Stimulated activated effector memory CD8-positive, alpha-beta T cell treated with anti-CD3 and anti-CD28 coated beads, Interleukin-12 subunit alpha, Interleukin-12 subunit beta, amount 100 ng/mL, for 72 hours (primary cell): ENCODE measurements at regions not wholly inside any gene's neighbourhood (a gene's known extent, or its start where the extent isn't known, plus 50 kb on each side); places are given as distances from the start of the nearest gene placed in this dataset.

ENCODE experiments used
- ATAC-seq: fragments of 150-1000 bp; cut with Tn5 transposase; 2 replicates; pipeline ENCODE4 v1.10.0; 2021
- DNase-seq, 2 donors: peaks; one replicate each; pipeline ENCODE4 v3.0.0; 2021 to 2022; ENCODE audit warnings: low spot score in 2 of 2
- H3K27ac Mint-ChIP-seq: one replicate; pipeline ENCODE4 v1.8.0; 2022; ENCODE audit warnings: mild to moderate bottlenecking, mixed read lengths
- H3K36me3 Mint-ChIP-seq: one replicate; pipeline ENCODE4 v1.8.0; 2022; ENCODE audit warnings: mild to moderate bottlenecking, mixed read lengths
- H3K4me1 Mint-ChIP-seq: one replicate; pipeline ENCODE4 v1.8.0; 2022; ENCODE audit warnings: mixed read lengths
- H3K4me3 Mint-ChIP-seq: one replicate; pipeline ENCODE4 v1.8.0; 2022; ENCODE audit warnings: mild to moderate bottlenecking, mixed read lengths
- H3K9me3 Mint-ChIP-seq: one replicate; pipeline ENCODE4 v1.8.0; 2022; ENCODE audit warnings: mixed read lengths

DNA sequence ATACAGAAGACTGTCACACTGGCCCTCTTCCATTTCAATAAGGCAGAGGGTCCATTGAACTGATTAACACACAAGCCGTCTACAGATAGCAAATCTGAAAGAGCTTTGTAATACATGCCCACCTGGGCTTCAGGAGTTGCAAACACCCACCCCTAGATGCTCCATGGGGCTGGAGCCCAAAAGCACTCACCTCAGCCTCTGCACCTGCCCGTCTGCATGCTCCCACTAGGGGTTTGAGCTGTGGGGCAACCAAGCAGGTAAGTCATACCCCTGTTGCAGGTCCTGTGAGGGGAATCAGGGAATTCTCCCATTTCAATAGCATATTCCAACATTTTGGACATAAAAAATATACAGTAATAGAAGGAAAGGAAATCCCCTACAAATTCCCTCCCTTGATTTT lies 243.0 kb upstream of the KCNIP4 start:
- no peaks in the 10 kb centered on the region for H3K36me3 Mint-ChIP-seq
- DNase-seq = no peak
- H3K9me3 Mint-ChIP-seq = peaks cover 10% of the 10 kb centered on the region
- no peak overlapping the region for H3K27ac Mint-ChIP-seq
- ATAC-seq = no peak
- no peaks in the 10 kb centered on the region for H3K4me1 Mint-ChIP-seq
- H3K4me3 Mint-ChIP-seq = no peak overlapping the region

DNA sequence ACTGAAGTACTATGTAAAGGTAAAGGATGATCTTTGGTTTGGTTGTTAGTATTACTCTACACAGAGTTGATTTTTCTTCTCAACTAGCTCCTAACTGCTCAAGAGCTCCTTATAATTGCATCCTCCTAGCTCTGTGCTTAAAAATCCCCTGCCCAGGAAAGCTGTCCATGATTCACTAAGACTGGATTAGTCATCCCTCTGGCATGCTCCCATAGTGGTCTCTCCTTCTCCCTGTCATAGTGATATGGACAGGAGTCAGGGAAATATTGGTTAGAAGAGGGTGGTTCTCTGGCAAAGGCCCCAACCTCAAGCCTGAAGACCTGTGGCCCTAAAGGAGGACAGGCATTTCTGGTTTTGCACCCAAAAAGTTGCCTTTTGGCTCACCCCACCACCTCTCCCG lies 242.3 kb upstream of the KCNIP4 start:
- H3K4me1 Mint-ChIP-seq = no peaks in the 10 kb centered on the region

DNA sequence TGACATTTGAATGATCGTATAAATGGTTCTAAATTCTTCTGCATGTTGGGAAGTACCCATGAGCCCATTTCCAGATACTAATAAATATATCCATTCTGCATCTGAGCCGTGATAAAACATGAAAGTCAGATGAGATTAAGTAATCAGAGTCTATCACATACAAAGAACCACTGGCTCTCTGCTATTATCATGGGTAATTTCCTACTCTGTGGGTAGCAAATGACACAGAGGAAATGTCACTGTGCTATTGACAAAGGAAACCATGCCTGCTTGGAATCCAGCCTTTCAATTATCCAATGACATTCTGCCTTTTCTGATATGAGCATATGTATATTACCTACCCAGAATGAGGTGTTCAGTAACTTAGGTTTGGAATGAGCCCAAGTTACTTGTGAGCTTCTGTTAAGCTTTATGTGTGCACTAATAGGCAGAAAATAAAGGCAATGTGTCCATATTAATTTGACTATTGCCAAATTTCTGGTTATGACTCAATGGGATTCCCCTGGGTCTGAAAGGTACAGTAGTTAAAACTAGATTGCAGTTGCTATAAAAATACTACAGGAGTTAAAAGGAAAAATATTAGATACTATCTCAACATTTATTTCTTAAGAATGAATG lies 238.7 kb upstream of the KCNIP4 start:
- no peaks in the 10 kb centered on the region for H3K36me3 Mint-ChIP-seq
- DNase-seq = no peak
- H3K27ac Mint-ChIP-seq = no peak overlapping the region
- ATAC-seq = no peak
- no peak overlapping the region for H3K4me3 Mint-ChIP-seq
- H3K4me1 Mint-ChIP-seq = no peaks in the 10 kb centered on the region
- peaks cover 8% of the 10 kb centered on the region for H3K9me3 Mint-ChIP-seq

More for the DNA sequence above, 242.3 kb upstream of the KCNIP4 start:
- Mint-ChIP-seq H3K36me3 (no peaks in the 10 kb centered on the region), H3K27ac (no peak overlapping the region), H3K9me3 (peaks cover 10% of the 10 kb centered on the region), H3K4me3 (no peak overlapping the region)
- no peak for DNase-seq
- ATAC-seq = no peak

DNA sequence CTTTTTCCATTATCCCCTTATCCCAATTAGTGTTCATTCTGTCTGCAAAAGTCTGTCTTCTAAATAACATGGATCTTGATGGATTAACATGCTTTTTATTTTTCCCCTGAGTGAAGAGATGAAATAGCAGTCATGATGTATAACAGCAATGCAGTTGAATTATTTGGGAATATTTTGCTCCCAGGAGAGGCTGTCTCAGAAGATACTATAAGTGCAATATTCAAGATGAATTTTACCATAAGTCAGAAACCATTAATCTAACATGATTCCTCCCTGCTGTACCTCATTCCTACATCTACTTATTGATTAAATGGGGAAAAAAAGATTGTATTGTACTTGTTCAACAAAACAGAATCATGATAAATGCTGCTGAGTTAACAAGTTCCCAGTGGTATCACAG lies 233.2 kb upstream of the KCNIP4 start:
- no peak overlapping the region for H3K4me3 Mint-ChIP-seq
- no peaks in the 10 kb centered on the region for H3K36me3 Mint-ChIP-seq
- H3K4me1 Mint-ChIP-seq = no peaks in the 10 kb centered on the region
- peaks cover 7% of the 10 kb centered on the region for H3K9me3 Mint-ChIP-seq
- DNase-seq (no peak), ATAC-seq (no peak)
- H3K27ac Mint-ChIP-seq = no peak overlapping the region

DNA sequence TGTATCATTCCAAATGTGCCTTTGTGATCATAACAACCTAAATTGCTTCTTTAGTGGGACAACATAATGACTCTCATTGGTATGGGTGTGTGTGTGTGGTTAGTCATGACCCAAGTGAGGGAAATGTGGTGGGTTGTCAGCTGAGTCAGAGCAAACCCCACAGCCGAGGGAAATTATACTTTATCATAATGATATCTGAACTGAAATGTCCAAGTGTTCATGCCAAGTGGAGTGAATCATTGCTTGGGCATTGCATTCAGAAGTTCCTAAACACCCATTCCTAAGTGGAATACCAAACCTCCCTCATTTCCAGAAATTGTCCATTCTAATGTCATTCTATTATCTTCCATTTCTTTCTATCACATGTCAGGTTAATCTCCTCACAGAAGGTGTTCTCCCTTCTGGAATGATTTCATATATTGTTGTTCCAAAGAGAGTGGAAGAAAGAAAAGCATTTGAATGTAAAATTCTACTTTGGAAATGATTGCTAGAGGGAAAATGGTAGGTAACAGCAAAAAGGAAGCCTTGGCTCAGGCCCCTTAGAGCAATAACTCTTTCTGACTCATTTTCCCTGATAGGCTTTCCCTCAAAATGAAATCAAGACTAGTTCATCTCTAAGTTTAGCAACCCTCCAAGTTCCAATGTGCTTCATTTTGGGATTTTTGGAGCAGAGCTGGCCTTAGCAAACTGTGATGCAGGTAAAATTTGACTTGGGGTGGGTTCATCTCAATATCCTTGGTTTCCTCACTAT lies 230.7 kb upstream of the KCNIP4 start:
- DNase-seq = no peak
- no peaks in the 10 kb centered on the region for H3K36me3 Mint-ChIP-seq
- H3K9me3 Mint-ChIP-seq = peaks cover 10% of the 10 kb centered on the region
- H3K4me1 Mint-ChIP-seq = no peaks in the 10 kb centered on the region
- no peak for ATAC-seq
- no peak overlapping the region for H3K27ac Mint-ChIP-seq
- no peak overlapping the region for H3K4me3 Mint-ChIP-seq

DNA sequence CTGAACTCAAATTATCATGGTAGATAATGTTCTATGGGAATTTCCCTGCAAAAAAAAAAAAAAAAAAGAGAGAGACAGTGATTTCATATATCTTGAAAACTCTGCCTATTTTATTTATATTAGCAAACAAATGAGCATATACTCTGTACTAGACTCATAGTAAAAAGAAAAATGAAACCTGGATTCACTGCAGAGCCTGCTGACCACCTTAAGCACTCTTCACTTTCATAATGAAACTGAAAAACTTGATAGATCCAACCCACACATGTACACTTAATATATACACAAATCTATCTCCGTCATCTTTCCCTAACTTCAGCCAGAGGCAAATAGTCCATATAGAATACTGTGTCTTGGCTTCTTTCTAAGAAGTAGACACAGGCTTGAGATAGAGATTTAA lies 226.1 kb upstream of the KCNIP4 start:
- peaks cover 9% of the 10 kb centered on the region for H3K9me3 Mint-ChIP-seq

DNA sequence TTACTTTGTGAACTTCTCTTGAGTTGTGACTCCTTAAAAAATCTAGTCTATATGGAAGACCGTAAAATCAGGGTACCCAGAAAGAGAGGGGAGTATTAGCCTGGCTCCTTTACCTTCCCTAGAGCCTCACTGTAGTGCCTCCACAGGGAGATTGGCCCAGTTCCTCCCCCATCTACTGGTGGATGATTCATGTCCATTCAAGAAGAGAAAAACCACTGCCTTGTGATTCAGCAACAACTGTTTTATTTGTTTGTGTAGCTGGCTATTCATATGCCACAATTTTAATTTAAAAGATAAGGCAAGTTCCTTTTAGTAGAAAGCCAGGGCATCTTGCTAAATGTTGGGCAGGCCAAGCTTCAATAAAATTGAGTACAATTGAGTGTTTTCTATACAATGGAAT lies 221.8 kb upstream of the KCNIP4 start:
- H3K36me3 Mint-ChIP-seq = no peaks in the 10 kb centered on the region
- no peak overlapping the region for H3K4me3 Mint-ChIP-seq
- H3K4me1 Mint-ChIP-seq = no peaks in the 10 kb centered on the region
- H3K9me3 Mint-ChIP-seq = peaks cover 11% of the 10 kb centered on the region
- H3K27ac Mint-ChIP-seq = no peak overlapping the region
- DNase-seq (no peak), ATAC-seq (no peak)

More for the DNA sequence above, 226.1 kb upstream of the KCNIP4 start:
- DNase-seq (no peak), ATAC-seq (no peak)
- H3K36me3 Mint-ChIP-seq = no peaks in the 10 kb centered on the region
- H3K4me3 Mint-ChIP-seq = no peak overlapping the region
- no peaks in the 10 kb centered on the region for H3K4me1 Mint-ChIP-seq
- no peak overlapping the region for H3K27ac Mint-ChIP-seq

DNA sequence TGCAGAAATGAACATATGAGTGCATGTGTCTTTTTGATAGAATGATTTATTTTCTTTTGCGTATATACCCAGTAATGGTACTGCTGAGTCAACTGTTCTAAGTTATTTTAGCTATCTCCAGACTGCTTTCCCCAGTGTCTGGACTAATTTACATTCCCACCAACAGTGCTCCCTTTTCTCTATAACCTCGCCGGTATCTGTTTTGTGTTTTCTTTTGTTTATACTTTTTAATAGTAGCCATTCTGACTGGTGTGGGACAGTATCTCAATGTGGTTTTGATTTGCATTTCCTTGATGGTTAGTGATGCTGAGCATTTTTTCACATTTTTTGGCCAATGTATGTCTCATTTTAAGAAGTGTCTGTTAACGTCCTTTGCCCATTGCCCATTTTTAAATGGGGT lies 218.6 kb upstream of the KCNIP4 start:
- Mint-ChIP-seq H3K4me3 (no peak overlapping the region), H3K27ac (no peak overlapping the region), H3K4me1 (no peaks in the 10 kb centered on the region), H3K36me3 (no peaks in the 10 kb centered on the region), H3K9me3 (peaks cover 19% of the 10 kb centered on the region)
- ATAC-seq (no peak), DNase-seq (no peak)

DNA sequence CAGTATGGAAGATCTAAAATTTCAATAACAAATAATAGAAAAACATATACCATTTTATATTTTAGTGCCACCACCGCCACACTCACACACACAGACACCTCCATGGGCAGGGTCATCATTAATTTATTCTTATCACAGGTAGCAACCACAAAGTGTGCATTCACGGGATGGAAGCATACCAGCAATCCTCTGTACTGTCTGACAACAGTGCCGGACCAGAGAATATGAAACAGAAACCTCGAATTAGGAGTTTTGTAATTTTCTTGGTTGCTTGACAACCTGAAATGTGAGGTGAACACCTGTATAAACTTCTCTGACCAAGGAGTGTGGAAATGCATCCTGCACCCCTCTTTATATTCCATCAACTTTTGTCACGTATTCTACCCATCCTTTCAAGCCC lies 213.9 kb upstream of the KCNIP4 start:
- Mint-ChIP-seq H3K27ac (no peak overlapping the region), H3K36me3 (no peaks in the 10 kb centered on the region), H3K4me1 (no peaks in the 10 kb centered on the region), H3K4me3 (no peak overlapping the region), H3K9me3 (peaks cover 18% of the 10 kb centered on the region)
- ATAC-seq (no peak), DNase-seq (no peak)

DNA sequence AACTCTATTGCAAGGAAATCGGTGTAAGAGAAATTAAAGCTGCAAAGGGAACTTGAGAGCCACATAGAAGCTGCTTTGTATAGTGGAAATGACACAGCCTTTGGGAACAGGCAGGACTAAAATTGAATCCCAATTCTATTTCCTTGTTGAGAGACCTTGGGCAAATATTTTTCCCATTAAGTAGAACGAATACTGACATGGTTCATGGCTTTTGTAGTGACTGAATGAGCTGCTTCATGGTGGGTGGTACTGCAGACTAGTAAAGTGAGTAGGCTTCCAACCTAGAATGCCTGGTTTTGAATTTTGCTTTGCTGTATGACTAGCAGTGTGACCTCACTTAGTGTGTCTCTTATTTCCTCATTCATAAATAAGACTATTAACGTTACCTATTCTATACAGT lies 182.2 kb upstream of the KCNIP4 start:
- peaks cover 12% of the 10 kb centered on the region for H3K9me3 Mint-ChIP-seq
- H3K4me1 Mint-ChIP-seq = no peaks in the 10 kb centered on the region
- ATAC-seq (no peak), DNase-seq (no peak)
- H3K27ac Mint-ChIP-seq = no peak overlapping the region
- no peaks in the 10 kb centered on the region for H3K36me3 Mint-ChIP-seq
- H3K4me3 Mint-ChIP-seq = no peak overlapping the region

DNA sequence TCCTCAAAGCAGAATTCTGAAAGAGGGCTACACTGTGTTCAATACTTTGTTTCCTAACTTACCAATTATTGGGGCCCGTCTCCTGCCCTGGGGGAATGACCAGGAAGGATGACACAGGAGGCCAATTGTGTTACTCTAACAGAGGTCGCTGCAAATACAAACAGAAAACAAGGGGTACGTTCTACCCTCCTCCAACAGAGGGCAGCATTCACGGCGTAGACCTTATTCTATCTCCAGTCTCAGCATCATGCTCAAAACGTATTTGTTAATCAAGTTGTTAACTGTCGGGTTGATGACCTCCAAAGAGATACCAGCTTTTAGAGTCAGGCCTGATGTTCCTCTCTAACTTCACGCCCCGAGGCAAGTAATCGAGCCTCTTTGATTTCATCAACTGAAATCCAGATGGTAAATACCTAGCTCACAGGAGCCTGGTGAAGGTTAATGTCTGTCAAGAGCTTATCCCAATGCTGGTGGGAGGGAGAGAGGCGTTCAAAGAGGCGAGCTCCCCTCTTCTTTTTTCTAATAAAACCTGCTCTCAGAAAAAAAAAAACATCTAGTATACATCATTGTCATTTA lies 181.0 kb upstream of the KCNIP4 start:
- no peaks in the 10 kb centered on the region for H3K36me3 Mint-ChIP-seq
- H3K9me3 Mint-ChIP-seq = peaks cover 10% of the 10 kb centered on the region
- H3K4me1 Mint-ChIP-seq = no peaks in the 10 kb centered on the region
- H3K27ac Mint-ChIP-seq = no peak overlapping the region
- DNase-seq = no peak
- no peak for ATAC-seq
- H3K4me3 Mint-ChIP-seq = no peak overlapping the region

DNA sequence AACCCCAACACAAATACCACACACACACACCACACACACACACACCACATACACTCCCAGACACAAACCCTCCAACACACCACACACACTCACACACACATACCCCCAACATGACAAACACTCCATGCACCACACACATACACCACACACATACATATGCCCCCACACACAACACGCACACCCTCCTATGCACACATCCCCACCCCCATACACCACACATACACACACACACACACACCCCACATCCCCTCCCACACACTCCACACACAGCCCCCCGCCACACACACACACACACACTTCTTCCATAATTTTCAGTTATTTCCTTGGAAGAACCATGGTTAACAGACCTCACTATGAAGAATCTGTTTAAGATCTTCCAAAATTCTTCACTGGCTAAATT lies 173.5 kb upstream of the KCNIP4 start:
- Mint-ChIP-seq H3K4me3 (no peak overlapping the region), H3K36me3 (no peaks in the 10 kb centered on the region), H3K27ac (no peak overlapping the region), H3K4me1 (no peaks in the 10 kb centered on the region), H3K9me3 (peaks cover 14% of the 10 kb centered on the region)
- ATAC-seq (no peak), DNase-seq (no peak)

DNA sequence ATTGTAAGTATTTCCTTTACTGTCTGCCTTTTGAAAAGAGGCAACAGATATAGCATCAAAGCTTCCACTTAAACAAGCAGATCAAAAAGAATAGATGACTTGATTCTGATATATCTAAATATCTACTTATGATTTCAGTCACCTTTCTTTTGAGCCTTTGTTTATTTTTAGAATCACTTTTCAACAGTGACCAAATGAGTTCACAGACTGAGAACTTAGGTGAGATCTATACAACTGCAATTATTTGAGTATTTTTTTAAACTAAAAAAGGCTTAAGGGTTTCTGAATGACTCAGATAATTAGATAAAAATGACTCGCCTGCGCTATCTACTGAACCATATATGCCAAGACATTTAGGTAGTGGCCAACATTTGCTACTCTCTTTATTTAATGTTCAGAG lies 166.7 kb upstream of the KCNIP4 start:
- ATAC-seq = no peak
- H3K4me1 Mint-ChIP-seq = no peaks in the 10 kb centered on the region

DNA sequence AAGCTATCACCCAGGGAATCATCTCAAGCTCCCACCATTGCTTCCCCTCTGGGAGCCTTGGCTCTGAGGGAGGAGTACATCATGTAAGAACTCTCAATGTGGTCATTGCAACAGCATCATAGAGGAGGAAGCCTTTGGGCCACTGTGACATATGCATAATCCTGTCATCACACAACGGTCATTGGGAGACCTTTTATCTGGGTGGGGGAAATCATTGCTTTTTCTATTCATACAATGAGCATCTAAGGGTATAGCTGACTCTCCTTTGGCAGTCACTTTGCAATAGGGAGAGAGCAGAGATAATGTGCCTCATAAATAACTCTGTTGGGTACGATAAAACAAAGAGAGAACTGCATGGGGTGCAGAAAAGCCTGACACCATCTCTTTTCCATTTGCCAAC lies 155.2 kb upstream of the KCNIP4 start:
- Mint-ChIP-seq H3K36me3 (no peaks in the 10 kb centered on the region), H3K9me3 (peaks cover under 1% of the 10 kb centered on the region), H3K27ac (no peak overlapping the region), H3K4me1 (no peaks in the 10 kb centered on the region), H3K4me3 (no peak overlapping the region)
- ATAC-seq (no peak), DNase-seq (no peak)

More for the DNA sequence above, 166.7 kb upstream of the KCNIP4 start:
- DNase-seq = no peak
- no peak overlapping the region for H3K27ac Mint-ChIP-seq
- H3K9me3 Mint-ChIP-seq = peaks cover 29% of the 10 kb centered on the region
- no peak overlapping the region for H3K4me3 Mint-ChIP-seq
- no peaks in the 10 kb centered on the region for H3K36me3 Mint-ChIP-seq

DNA sequence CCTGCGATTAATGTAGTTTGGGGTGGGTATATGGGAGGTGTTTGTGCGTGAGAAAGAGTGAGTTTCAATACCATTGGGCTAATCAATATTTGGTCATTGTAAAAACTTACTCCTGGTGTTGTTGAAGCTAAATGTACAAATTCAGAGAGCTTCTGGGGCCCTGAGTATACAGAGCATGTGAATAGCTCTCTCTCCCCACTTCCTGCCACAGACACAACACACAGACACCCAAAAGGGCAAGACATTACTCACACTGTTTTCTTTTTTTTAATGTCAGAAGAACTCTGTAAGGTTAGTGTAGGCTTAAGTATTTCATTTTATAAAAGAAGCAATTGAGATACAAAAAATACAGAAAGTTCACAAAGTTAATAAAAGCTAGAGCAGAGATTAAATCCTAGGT lies 151.3 kb upstream of the KCNIP4 start:
- Mint-ChIP-seq H3K27ac (no peak overlapping the region), H3K36me3 (no peaks in the 10 kb centered on the region), H3K9me3 (peaks cover 5% of the 10 kb centered on the region), H3K4me3 (no peak overlapping the region), H3K4me1 (no peaks in the 10 kb centered on the region)
- ATAC-seq (no peak), DNase-seq (no peak)

DNA sequence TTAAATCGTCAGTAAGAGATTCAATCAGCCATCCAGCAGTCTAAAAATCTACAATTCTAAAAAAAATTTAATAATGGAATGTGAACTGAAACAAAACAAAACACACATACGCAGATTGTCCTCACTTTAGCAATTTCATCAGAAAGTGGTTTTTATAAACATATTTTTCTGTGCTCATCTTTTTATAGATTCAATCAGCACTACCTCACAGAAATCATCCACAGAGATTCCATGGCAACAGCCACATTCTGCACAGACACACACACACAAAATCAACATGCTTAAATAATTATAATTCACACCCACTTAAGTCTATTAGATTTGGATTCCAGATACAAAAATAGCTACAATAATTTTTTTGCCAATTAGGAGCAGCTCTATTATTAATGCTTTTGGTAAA lies 149.0 kb upstream of the KCNIP4 start:
- H3K27ac Mint-ChIP-seq = no peak overlapping the region
- no peaks in the 10 kb centered on the region for H3K36me3 Mint-ChIP-seq
- peaks cover 9% of the 10 kb centered on the region for H3K9me3 Mint-ChIP-seq
- no peak for DNase-seq
- no peak overlapping the region for H3K4me3 Mint-ChIP-seq
- no peaks in the 10 kb centered on the region for H3K4me1 Mint-ChIP-seq
- ATAC-seq = no peak
